ENCODE measurements at regions not wholly inside any gene's neighbourhood (a gene's known extent, or its start where the extent isn't known, plus 50 kb on each side); places are given as distances from the start of the nearest gene placed in this dataset.
"Not testable (repeated sequence)": the region's sequence is repeated elsewhere in the genome, so short reads cannot be mapped to it uniquely, and the experiment has no call there.

DNA sequence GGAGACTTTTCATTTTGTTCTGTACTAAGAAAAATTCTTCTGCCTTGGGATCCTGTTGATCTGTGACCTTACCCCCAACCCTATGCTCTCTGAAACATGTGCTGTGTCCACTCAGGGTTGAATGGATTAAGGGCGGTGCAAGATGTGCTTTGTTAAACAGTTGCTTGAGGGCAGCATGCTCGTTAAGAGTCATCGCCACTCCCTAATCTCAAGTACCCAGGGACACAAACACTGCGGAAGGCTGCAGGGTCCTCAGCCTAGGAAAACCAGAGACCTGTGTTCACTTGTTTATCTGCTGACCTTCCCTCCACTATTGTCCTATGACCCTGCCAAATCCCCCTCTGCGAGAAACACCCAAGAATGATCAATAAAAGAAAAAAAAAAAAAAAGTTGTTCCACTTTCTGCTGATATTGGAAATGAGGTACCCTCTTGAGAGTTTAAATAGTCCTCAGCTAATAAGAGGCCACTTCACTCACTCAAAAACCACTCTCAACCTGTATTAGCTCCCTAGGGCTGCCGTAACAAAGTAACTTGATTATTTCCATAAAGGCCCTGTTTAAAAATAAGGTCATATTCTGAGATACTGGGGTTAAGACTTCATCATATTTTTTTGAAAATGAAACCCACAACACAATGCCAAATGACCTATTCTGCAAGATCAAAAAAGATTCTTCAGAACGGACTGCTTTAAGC lies 174.6 kb upstream of the CRIM1 start:
- H3K4me3 ChIP-seq, H3K36me3 ChIP-seq, DNase-seq, H3K27me3 ChIP-seq, H3K9me3 ChIP-seq: not testable (repeated sequence)

DNA sequence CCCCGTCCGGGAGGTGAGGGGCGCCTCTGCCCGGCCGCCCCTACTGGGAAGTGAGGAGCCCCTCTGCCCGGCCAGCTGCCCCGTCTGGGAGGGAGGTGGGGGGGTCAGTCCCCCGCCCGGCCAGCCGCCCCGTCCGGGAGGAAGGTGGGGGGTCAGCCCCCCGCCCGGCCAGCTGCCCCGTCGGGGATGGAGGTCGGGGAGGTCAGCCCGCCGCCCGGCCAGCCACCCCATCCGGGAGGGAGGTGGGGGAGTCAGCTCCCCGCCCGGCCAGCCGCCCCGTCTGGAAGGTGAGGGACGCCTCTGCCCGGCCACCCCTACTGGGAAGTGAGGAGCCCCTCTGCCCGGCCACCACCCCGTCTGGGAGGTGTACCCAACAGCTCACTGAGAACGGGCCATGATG lies 175.3 kb upstream of the CRIM1 start:
- not testable (repeated sequence) for H3K27me3 ChIP-seq, H3K4me3 ChIP-seq, H3K9me3 ChIP-seq, DNase-seq, H3K36me3 ChIP-seq

DNA sequence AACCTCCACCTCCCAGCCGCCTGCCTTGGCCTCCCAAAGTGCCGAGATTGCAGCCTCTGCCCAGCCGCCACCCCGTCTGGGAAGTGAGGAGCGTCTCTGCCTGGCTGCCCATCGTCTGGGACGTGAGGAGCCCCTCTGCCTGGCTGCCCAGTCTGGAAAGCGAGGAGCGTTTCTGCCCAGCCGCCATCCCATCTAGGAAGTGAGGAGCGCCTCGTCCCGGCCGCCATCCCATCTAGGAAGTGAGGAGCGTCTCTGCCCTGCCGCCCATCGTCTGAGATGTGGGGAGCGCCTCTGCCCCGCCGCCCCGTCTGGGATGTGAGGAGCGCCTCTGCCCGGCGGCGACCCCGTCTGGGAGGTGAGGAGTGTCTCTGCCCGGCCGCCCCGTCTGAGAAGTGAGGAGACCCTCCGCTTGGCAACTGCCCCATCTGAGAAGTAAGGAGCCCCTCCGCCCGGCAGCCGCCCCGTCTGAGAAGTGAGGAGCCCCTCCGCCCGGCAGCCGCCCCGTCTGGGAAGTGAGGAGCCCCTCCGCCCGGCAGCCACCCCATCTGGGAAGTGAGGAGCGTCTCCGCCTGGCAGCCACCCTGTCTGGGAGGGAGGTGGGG lies 175.8 kb upstream of the CRIM1 start:
- not testable (repeated sequence) for H3K9me3 ChIP-seq, H3K27me3 ChIP-seq, H3K36me3 ChIP-seq, DNase-seq, H3K4me3 ChIP-seq

DNA sequence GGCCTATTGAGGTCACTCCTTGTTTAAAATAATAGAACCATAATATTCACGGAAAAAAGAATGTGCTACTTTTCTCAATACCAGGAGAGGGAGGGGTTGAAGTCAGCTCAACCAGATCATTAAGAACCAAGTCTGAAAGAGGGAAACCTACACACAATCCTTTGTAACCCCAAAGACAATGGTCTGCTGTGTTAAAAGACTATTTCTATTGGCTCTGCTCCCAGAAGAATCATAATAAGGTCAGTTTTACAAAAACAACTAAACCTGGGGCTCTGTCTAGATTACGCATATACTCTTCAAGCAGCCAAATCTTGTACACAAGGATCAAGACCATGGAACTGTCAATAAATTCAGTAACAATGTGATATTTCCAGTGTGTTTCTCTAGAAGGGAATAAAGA lies 177.2 kb upstream of the CRIM1 start:
- DNase-seq: no peak
- Histone ChIP-seq H3K36me3 (no peaks in the 10 kb centered on the region), H3K4me3 (no peak overlapping the region), H3K9me3 (no peaks in the 10 kb centered on the region), H3K27me3 (no peaks in the 10 kb centered on the region; the same call in 1 of the 2 replicates)

DNA sequence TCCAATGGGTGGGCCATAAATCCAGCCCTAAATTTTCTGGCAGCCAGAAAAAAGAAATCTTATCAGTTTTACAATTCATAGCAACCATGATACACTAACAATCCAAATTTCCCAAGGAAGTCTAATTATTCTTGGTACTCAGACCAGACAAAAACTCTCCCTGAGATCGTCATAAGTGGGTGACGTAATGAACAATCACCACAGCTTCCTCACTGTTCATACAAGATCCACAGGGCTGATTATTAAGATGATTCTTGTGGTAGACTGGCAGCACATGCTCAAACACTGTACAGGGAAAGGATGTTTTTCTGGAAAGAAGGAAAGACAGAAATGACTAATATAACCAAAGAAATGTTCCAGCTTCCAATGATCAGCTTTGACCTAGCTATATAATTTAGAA lies 178.3 kb upstream of the CRIM1 start:
- no peaks in the 10 kb centered on the region for H3K9me3 ChIP-seq
- no peak overlapping the region for H3K4me3 ChIP-seq
- DNase-seq: no peak

DNA sequence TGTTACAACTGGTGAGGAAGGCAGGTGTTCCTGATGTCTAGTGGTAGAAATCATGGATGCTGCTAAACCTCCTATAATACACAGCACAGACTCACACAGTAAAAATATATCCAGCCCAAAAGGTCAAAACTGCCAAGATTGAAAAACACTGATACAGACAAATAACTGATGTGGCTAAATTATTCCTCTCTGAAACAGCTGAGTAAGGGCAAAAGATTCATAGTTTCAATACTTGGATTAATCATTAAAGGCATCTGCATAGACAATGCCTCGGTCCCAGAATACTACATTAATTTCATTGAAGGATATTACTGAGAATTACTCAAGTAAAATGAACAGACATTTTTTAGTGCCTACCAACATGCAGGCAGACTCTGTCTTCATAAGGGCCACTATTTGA lies 180.7 kb upstream of the CRIM1 start:
- no peaks in the 10 kb centered on the region; the same call in 1 of the 2 replicates for H3K27me3 ChIP-seq
- H3K9me3 ChIP-seq: no peaks in the 10 kb centered on the region
- DNase-seq: no peak
- no peaks in the 10 kb centered on the region for H3K36me3 ChIP-seq
- H3K4me3 ChIP-seq: no peak overlapping the region

More for the DNA sequence above, 178.3 kb upstream of the CRIM1 start:
- Histone ChIP-seq H3K27me3 (no peaks in the 10 kb centered on the region; the same call in 1 of the 2 replicates), H3K36me3 (no peaks in the 10 kb centered on the region)

DNA sequence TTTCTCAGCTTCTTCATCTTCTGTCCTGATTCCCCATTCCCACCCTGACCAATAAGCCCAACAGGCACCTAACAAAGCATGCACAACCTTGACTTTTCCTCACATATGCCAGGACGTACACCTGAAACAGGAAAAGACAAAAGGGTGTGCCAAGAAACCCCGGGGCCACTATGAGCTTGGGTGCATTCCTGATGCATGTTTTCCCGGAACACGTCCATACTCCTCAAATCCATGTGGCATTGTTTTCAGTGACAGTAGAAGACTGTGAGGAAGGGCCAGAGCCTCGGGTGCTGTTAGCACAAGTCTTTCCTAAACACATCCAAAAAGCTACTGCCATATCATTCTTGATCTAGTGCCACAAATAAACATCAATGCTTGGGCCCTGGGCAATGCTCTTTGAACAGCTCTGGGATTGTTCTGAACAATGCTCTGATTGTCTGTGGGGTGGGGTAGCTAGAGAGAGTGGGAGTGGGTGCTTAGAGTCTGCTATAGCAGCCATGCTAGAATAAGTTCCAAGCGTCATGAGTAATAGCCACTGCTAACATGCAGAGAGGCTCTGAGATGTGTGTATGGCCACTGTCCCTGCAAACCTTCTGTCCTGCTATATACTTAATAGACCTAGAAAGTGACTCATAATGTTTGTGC lies 181.7 kb upstream of the CRIM1 start:
- H3K27me3 ChIP-seq: no peaks in the 10 kb centered on the region; the same call in 1 of the 2 replicates
- no peak overlapping the region for H3K4me3 ChIP-seq
- H3K36me3 ChIP-seq: no peaks in the 10 kb centered on the region
- H3K9me3 ChIP-seq: no peaks in the 10 kb centered on the region
- DNase-seq: no peak

DNA sequence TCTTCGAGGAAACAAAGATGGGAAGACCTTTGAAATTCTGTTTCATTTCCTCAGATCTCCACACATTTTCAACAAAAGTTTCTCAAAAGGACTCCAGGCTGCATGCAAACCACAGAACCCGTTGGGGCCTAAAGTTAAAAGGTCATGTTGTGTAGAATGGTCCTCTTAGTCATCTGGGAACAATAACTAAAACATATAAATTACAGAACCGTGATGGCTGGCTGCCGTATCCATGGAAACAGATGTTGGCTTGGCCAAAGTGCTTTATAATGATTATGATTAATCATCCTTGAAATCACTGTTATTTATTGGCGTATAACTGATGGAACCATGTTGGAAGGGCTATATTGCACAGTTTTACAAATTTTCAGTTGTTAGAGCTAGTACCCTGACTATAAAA lies 182.8 kb upstream of the CRIM1 start:
- DNase-seq: no peak
- H3K27me3 ChIP-seq: no peaks in the 10 kb centered on the region; the same call in 1 of the 2 replicates
- H3K4me3 ChIP-seq: no peak overlapping the region
- no peaks in the 10 kb centered on the region for H3K9me3 ChIP-seq
- no peaks in the 10 kb centered on the region for H3K36me3 ChIP-seq

DNA sequence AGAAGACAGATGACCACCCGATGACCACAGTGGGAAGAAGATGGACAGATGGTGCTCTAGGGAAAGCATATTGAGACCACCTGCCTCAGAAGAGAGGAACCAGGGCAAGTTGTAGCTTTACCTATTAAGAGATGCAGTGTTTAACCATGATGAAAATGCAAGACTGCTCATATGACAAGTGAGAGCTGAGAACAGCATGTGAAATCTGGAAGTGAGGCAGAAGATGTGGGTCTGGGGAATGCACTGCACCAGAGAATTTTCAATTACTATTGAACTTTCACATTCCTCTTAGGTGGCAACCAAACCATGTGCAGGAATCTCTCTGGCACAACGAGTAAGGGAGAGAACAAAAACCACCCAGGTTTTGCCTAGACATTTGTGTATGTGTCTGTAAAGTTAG lies 184.8 kb upstream of the CRIM1 start:
- no peak for DNase-seq
- Histone ChIP-seq H3K4me3 (no peak overlapping the region), H3K36me3 (no peaks in the 10 kb centered on the region), H3K9me3 (no peaks in the 10 kb centered on the region), H3K27me3 (no peaks in the 10 kb centered on the region; the same call in 1 of the 2 replicates)

DNA sequence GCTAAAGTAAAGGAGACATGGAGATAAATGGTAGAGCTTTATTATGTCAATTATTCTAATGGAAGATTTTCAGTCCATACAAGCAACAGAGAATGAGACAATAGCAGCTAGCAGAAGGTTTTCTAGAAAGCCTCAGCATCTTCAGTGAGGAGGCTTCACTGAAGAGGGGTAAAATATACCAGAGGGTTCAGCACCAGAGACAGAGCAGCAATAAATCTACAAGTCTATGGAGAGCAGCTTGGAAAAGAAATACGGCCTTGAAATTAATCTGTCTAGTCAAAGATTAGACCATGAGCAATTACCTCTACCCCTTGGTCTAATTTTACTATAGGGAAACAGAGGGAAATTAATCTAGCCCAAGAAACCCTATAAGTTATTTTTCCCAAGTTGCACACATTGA lies 185.7 kb upstream of the CRIM1 start:
- Histone ChIP-seq H3K9me3 (no peaks in the 10 kb centered on the region), H3K36me3 (no peaks in the 10 kb centered on the region), H3K4me3 (no peak overlapping the region), H3K27me3 (no peaks in the 10 kb centered on the region; the same call in 1 of the 2 replicates)
- DNase-seq: no peak

DNA sequence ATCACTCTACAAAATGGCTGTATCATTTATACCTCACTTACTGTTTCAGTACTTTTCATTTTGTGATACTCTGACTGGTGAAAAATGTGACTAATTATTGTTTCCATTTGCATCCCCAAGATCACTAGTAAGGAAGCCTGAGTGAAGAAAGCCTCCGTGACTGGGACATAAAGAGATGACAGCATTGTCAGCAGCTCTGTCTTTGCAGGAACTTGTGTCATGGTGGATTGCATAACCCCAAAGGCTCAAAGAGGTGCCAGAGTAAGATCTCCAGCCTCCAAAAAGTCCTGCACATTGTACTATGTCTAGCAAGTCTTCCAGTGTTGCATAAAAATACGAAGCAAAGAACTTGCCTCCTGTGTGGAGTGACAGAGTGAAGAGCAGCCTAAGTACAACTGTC lies 187.5 kb upstream of the CRIM1 start:
- Histone ChIP-seq H3K4me3 (no peak overlapping the region), H3K36me3 (no peaks in the 10 kb centered on the region), H3K27me3 (no peaks in the 10 kb centered on the region), H3K9me3 (no peaks in the 10 kb centered on the region)
- DNase-seq: no peak

DNA sequence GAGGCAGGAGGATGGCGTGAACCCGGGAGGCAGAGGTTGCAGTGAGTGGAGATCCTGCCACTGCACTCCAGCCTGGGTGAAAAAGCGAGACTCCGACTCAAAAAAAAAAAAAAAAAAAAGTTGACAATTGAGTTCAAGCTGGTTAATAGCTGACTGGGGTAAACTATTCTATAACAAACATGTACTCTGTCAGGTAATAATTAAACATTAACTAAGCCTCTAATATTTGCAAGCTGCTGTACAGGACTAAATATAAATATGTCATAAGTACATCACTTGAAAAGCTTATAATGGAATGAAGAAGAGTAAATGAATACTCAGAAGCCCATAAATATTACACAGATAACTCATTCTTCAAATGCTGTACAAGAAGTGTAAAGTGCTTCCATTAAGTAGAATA lies 190.4 kb upstream of the CRIM1 start:
- Histone ChIP-seq H3K4me3 (no peak overlapping the region), H3K36me3 (no peaks in the 10 kb centered on the region), H3K27me3 (no peaks in the 10 kb centered on the region), H3K9me3 (no peaks in the 10 kb centered on the region)
- no peak for DNase-seq

DNA sequence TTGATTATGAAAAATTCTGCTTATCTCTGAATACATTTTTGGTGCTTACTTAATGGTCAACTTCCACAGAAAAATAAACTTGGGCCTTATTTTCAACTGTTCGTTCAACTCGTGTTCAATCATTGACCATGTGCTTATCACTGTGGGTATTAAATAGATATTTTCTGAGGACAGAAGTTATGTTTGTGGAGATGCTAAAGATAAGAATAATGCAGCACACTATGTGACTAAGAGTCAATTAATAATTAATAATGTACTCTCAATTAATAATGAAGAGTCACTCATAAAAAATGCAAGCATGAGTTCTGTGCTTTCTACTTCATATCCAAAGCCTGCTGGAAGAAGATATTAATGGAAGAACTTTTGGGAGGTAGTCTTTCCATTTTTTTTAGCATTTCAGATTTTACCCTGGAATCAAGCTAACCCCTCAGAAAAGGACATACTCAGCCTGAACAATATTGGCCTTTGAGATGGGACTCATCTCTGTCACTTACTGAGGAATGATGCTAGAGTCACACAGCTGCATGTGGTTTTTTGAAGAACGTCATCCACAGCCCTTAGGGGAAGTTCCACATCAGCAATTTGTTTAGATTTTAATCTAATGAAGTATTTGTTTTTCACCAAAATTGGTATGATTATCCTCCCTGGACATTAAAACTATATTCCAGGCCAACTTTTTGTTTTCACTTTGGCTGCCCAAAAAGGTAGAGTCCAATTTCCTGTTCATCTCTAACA lies 191.9 kb upstream of the CRIM1 start:
- H3K4me3 ChIP-seq: no peak overlapping the region
- H3K27me3 ChIP-seq: no peaks in the 10 kb centered on the region

DNA sequence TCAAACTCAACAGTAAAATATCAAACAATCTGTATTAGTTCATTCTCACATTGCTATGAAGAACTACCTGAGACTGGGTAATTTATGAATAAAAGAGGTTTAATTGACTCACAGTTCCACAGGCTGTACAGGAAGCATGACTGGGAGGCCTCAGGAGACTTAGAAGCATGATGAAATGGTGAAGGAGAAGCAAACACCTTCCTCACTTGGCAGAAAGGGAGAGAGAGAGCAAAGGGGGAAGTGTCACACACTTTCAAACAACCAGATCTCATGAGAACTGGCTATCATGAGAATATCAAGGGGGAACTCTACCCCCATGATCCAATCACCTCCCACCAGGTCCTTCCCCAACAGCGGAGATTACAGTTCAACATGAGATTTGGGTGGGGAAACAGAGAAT lies 198.5 kb upstream of the CRIM1 start:
- not testable (repeated sequence) for H3K27me3 ChIP-seq, H3K36me3 ChIP-seq, DNase-seq, H3K4me3 ChIP-seq, H3K9me3 ChIP-seq

More for the DNA sequence above, 191.9 kb upstream of the CRIM1 start:
- Histone ChIP-seq H3K9me3 (no peaks in the 10 kb centered on the region), H3K36me3 (no peaks in the 10 kb centered on the region)
- DNase-seq: no peak

DNA sequence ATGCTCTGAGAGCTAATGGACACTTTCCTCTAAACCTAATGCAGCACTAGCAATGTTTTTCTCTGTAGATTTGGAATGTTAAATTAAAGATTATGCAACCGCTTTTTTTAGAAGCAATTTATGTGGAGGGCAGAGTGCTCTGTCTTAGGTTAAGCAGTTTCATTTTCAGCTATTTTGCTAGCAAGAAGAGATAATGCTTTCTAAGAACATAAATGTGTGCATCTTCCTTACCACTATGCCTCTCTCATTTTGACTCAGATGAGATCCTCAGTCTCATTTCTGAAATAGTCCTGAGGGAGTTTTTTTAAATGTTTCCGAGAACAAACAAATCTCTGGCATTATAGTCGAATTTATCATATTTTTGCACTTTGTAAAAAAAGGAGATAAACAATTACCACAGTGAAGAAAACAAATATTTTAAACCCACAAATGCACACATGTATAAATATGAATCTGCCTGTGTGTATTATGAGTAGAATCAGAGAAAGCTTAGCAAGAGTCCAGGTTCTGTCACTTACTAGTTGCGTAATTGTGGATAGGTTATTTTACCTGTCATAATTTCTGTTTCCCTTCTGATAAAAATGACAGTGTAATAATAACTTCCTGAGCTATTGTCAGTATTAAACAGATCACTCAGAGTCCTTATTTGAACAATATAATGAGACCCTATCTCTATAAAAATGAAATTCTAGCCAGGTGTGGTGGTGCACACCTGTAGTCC lies 207.7 kb upstream of the CRIM1 start:
- no peak for DNase-seq
- no peak overlapping the region for H3K4me3 ChIP-seq
- H3K27me3 ChIP-seq: no peaks in the 10 kb centered on the region
- no peaks in the 10 kb centered on the region for H3K9me3 ChIP-seq
- no peaks in the 10 kb centered on the region for H3K36me3 ChIP-seq

DNA sequence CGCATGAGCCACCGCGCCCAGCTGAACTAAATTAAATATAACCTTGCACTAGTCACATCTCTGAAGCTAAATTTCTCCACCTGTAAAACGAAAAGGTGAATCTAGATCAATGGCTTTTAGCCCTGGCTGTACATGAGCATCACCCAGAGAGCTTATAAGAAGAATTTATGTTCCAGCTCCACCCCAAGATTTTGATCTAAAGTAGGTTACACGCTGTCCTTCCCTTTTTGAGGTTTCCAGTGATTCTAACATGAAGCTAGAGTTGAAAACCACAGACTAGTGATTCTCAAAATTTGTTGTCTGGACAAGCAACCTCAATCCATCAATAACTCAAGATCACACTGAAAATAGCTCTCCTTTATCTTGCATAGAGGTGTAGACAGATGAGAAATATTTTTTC lies 208.8 kb upstream of the CRIM1 start:
- no peak for DNase-seq
- Histone ChIP-seq H3K4me3 (no peak overlapping the region), H3K9me3 (no peaks in the 10 kb centered on the region), H3K27me3 (no peaks in the 10 kb centered on the region), H3K36me3 (no peaks in the 10 kb centered on the region)

DNA sequence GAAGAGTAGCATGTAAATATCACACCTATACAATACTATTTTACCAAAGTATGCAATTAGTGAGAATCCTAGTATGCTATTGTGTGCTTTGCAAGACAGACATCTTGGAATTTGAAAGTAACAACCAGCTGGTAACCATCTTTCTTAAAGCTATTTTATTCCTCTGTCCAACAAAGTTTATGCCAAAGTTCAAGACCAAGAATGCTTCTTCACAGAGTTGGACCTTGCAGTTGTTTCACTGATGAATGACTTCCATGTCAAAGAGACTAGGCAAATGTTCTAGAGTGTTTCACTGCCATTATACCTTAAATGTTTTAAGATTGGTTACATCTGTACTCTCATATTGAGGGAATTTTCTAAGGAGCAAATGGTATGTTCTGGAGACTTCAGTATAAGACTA lies 215.2 kb upstream of the CRIM1 start:
- Histone ChIP-seq H3K27me3 (peaks cover 2% of the 10 kb centered on the region; the same call in 1 of the 2 replicates), H3K9me3 (no peaks in the 10 kb centered on the region; the same call in 1 of the 2 replicates), H3K36me3 (no peaks in the 10 kb centered on the region), H3K4me3 (no peak overlapping the region)
- DNase-seq: no peak

Measured in MG63 (cell line).